HepG2 (cell line): ENCODE measurements at regions not wholly inside any gene's neighbourhood (a gene's known extent, or its start where the extent isn't known, plus 50 kb on each side); places are given as distances from the start of the nearest gene placed in this dataset.

Experiments used
- ATAC-seq: fragments of 200-7000 bp; cut with Tn5 transposase; 3 replicates; pipeline ENCODE4 v1.9.1; 2020; ENCODE audit warnings: mild to moderate bottlenecking, moderate library complexity
- BruUV-seq: library from RNA; stranded (reverse); fragments of 400-500 nt; replicated peaks from 2 replicates; lab custom pipeline; 2021; lab: Mats Ljungman, UMichigan
- CTCF ChIA-PET: fragments of 300-600 bp; formaldehyde crosslinking; extraction: SDS; loops from one replicate; lab custom pipeline; 2021; ENCODE audit warnings: low total read pairs, inconsistent platforms, low intra/inter-chr PET ratio; lab: Yijun Ruan, JAX
- POLR2A ChIA-PET: fragments of 350-600 bp; sonication (Branson Sonifier 250); formaldehyde crosslinking; loops from one replicate; lab custom pipeline; 2020; ENCODE audit warnings: antibody characterized with exemption, inconsistent platforms; lab: Yijun Ruan, JAX
- DNase-seq: peaks from one replicate; pipeline ENCODE4 v3.0.0-alpha.2; 2015; ENCODE audit warnings: low spot score
- FAIRE-seq: peaks from 3 replicates; lab custom pipeline; 2011; peaks lifted over from hg19 to GRCh38; lab: Jason Lieb, UNC
- H2AFZ ChIP-seq: one replicate; pipeline ENCODE4 v1.6.1; 2011; ENCODE audit warnings: low read length, inconsistent platforms
- H3K27ac ChIP-seq: fragments of 300-600 bp; 3 replicates; pipeline ENCODE4 v1.8.0; 2011; ENCODE audit warnings: mixed run types, mild to moderate bottlenecking, mixed read lengths, low read length, inconsistent platforms; ENCODE audit not compliant: insufficient read depth; ENCODE audit errors: extremely low read length
- H3K27me3 ChIP-seq, 2 experiments: fragments of 200-600 bp in 1 of 2; 2 replicates in 1 of 2; 3 replicates in 1 of 2; pipeline versions ENCODE4 v1.6.0 to v1.8.0; 2011; ENCODE audit warnings: low read length in 2 of 2, mild to moderate bottlenecking in 2 of 2, moderate library complexity in 2 of 2, inconsistent platforms in 1 of 2; ENCODE audit not compliant: insufficient read depth in 2 of 2, control insufficient read depth in 1 of 2
- H3K36me3 ChIP-seq, 2 experiments: fragments of 200-600 bp in 1 of 2; replicated peaks in 1 of 2; 2 replicates in 1 of 2; 3 replicates in 1 of 2; pipeline versions ENCODE4 v1.5.1 to v1.8.0; 2011; ENCODE audit warnings: low read length in 2 of 2, inconsistent platforms in 1 of 2; ENCODE audit not compliant: insufficient read depth in 2 of 2, control insufficient read depth in 1 of 2
- H3K4me1 ChIP-seq: 2 replicates; pipeline ENCODE4 v1.5.1; 2012; ENCODE audit warnings: low read length, inconsistent platforms; ENCODE audit not compliant: insufficient read depth
- H3K4me2 ChIP-seq: 2 replicates; pipeline ENCODE4 v1.6.0; 2011; ENCODE audit warnings: low read depth, low read length, inconsistent platforms
- H3K4me3 ChIP-seq, 3 experiments: fragments of 200-600 bp in 1 of 3; sonication (generic), shearing (Covaris generic) in 1 of 3; replicated peaks in 1 of 3; 2 replicates each; pipeline ENCODE4 v1.5.1; 2011 to 2016; ENCODE audit warnings: low read length in 3 of 3, inconsistent platforms in 2 of 3, low read depth in 2 of 3, mild to moderate bottlenecking in 2 of 3, control low read depth in 1 of 3, mixed read lengths in 1 of 3; ENCODE audit not compliant: insufficient read depth in 1 of 3
- H3K79me2 ChIP-seq: one replicate; pipeline ENCODE4 v1.6.1; 2011; ENCODE audit warnings: low read length, inconsistent platforms; ENCODE audit not compliant: insufficient read depth
- H3K9ac ChIP-seq: 2 replicates; pipeline ENCODE4 v1.6.0; 2011; ENCODE audit warnings: mild to moderate bottlenecking, low read depth, low read length, inconsistent platforms; ENCODE audit not compliant: insufficient read depth
- H3K9me3 ChIP-seq: 2 replicates; pipeline ENCODE4 v1.5.1; 2012; ENCODE audit warnings: mild to moderate bottlenecking, low read length
- H4K20me1 ChIP-seq: 2 replicates; pipeline ENCODE4 v1.6.0; 2011; ENCODE audit warnings: inconsistent platforms, mild to moderate bottlenecking, low read length, moderate library complexity; ENCODE audit not compliant: insufficient read depth
- ATF7 ChIP-seq, 2 experiments: fragments of 450-650 bp in 1 of 2; sonication (generic) in 1 of 2; formaldehyde crosslinking in 1 of 2; IDR thresholded peaks; 2 replicates each; pipeline versions ENCODE4 v1.4.0 to v1.6.1; 2016 to 2020; ENCODE audit warnings: antibody characterized with exemption in 1 of 2, mild to moderate bottlenecking in 1 of 2, missing genetic modification reagents in 1 of 2
- BCL6 ChIP-seq: IDR thresholded peaks from 2 replicates; pipeline ENCODE4 v1.6.1; 2016; ENCODE audit warnings: missing genetic modification reagents, missing compliant biosample characterization
- ELF3 ChIP-seq: IDR thresholded peaks from 2 replicates; pipeline ENCODE4 v1.6.1; 2016; ENCODE audit warnings: missing genetic modification reagents, missing compliant biosample characterization
- FOXA3 ChIP-seq: IDR thresholded peaks from 2 replicates; pipeline ENCODE4 v1.6.1; 2016; ENCODE audit warnings: missing genetic modification reagents, missing compliant biosample characterization
- GATAD2A ChIP-seq: IDR thresholded peaks from 2 replicates; pipeline ENCODE4 v1.6.1; 2016
- GFI1 ChIP-seq: sonication (generic); formaldehyde crosslinking; IDR thresholded peaks from 2 replicates; pipeline ENCODE4 v1.5.0; 2020; ENCODE audit warnings: missing genetic modification reagents, mild to moderate bottlenecking, borderline replicate concordance
- GZF1 ChIP-seq: sonication (generic); formaldehyde crosslinking; IDR thresholded peaks from 2 replicates; pipeline ENCODE4 v1.5.1; 2020; ENCODE audit warnings: mild to moderate bottlenecking, missing genetic modification reagents
- HMG20A ChIP-seq: IDR thresholded peaks from 2 replicates; pipeline ENCODE4 v1.6.1; 2016; ENCODE audit warnings: borderline replicate concordance
- KAT8 ChIP-seq: IDR thresholded peaks from 2 replicates; pipeline ENCODE4 v1.6.1; 2016; ENCODE audit warnings: missing genetic modification reagents, missing compliant biosample characterization
- KLF16 ChIP-seq, 2 experiments: sonication (generic) in 1 of 2; formaldehyde crosslinking in 1 of 2; IDR thresholded peaks; 2 replicates each; pipeline versions ENCODE4 v1.6.1 to v1.8.0; 2016 to 2023; ENCODE audit warnings: missing genetic modification reagents in 2 of 2, missing compliant biosample characterization in 1 of 2
- LCORL ChIP-seq, 2 experiments: fragments of 450-650 bp in 1 of 2; sonication (generic) in 1 of 2; formaldehyde crosslinking in 1 of 2; IDR thresholded peaks; 2 replicates each; pipeline versions ENCODE4 v1.5.0 to v1.6.1; 2017 to 2020; ENCODE audit warnings: antibody characterized with exemption in 1 of 2, missing genetic modification reagents in 1 of 2
- NR2F2 ChIP-seq: IDR thresholded peaks from 2 replicates; pipeline ENCODE4 v1.6.1; 2012; ENCODE audit warnings: low read depth, inconsistent platforms, borderline replicate concordance
- POLR2G ChIP-seq: fragments of 200-400 bp; formaldehyde crosslinking; IDR thresholded peaks from 2 replicates; pipeline ENCODE4 v1.6.1; 2018; ENCODE audit warnings: mild to moderate bottlenecking, low read depth, low read length, moderate library complexity
- SOX6 ChIP-seq, 2 experiments: fragments of 450-650 bp in 1 of 2; sonication (generic) in 1 of 2; formaldehyde crosslinking in 1 of 2; IDR thresholded peaks; 2 replicates each; pipeline versions ENCODE4 v1.4.0 to v1.6.1; 2017 to 2020; ENCODE audit warnings: antibody characterized with exemption in 1 of 2, mild to moderate bottlenecking in 1 of 2, missing genetic modification reagents in 1 of 2
- SSRP1 ChIP-seq: IDR thresholded peaks from 2 replicates; pipeline ENCODE4 v1.6.1; 2016; ENCODE audit warnings: control low read depth
- ZNF251 ChIP-seq: sonication (generic); formaldehyde crosslinking; IDR thresholded peaks from 2 replicates; pipeline ENCODE4 v1.9.0; 2021; ENCODE audit warnings: mild to moderate bottlenecking, missing genetic modification reagents
- WGBS: methylation state at CpG from one replicate; pipeline ENCODE4 v1.1.6; 2017; ENCODE audit warnings: low lambda C conversion rate; 5-methylcytosine and 5-hydroxymethylcytosine counted together
- in situ Hi-C: cut with HindIII; loops from 2 replicates; pipeline ENCODE4 v1.10.0; 2017; ENCODE audit warnings: low pct_unique_long_range_greater_than_20kb; ENCODE audit not compliant: extremely low pct_ligation_motif_present
- intact Hi-C: fragments of 100-400 bp; cut with micrococcal nuclease; formaldehyde crosslinking; loops from one replicate; pipeline ENCODE4 v1.10.0; 2022; ENCODE audit not compliant: unreplicated experiment
- TF ChIP-seq, protein P1 (sequence below): IDR thresholded peaks from 2 replicates; pipeline ENCODE4 v1.4.0; 2020; ENCODE audit warnings: mild to moderate bottlenecking, missing genetic modification reagents
- TF ChIP-seq, protein P2 (sequence below), 2 experiments: fragments of 450-650 bp in 1 of 2; sonication (generic) in 1 of 2; formaldehyde crosslinking; IDR thresholded peaks; 2 replicates each; pipeline versions ENCODE4 v1.5.0 to v1.8.0; 2020 to 2022; ENCODE audit warnings: mild to moderate bottlenecking in 1 of 2, missing genetic modification reagents in 1 of 2

DNA sequence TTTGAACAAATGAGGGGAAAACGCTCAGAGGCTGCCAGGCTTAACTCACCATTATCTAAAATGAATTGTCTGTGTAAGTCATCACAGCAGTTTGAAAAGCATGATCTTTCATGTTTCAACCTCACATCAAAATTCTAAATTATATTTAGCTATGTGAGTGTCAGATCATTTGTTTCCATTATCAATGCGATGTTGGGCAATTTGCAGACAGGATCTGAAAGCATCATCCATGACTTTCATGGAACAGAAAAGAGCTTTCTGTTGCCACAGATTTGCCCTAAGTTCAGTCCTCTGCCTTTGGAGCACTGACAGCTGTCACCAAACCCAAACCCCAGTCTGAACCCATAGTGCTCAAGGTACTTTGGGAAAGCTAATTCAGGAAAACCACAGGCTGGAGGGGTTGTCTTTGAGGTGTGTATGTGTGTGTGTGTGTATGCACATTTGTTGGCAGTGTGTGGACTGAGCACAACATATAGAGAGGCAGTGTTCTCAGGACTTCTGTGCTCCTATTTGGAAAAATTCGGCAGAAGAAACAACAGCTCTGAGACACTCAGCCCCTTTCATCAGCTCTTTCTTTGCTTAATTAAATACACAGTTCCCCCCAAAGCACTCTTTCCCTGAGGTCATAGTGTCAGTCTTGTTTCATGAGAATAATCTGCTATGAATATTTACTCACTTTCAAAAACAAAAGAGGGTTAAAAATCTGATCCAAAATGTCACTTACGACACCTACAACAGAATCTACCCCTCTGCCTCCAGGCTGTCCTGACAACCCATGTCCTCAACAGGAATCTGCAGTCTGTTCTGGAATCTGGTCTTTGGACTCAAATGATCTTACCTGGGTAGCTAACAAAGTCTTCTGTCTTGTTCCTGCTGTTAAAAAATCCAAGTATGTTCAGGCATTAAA, 188.5 kb upstream of the KLF14 start:
- intact Hi-C loops (no loop called here), in situ Hi-C loops (no loop called here)
- Histone ChIP-seq H4K20me1 (peaks cover 4% of the 10 kb centered on the region; the same call in 1 of the 2 replicates), H3K27ac (peak overlapping the region; percentile 78), H3K4me2 (peak overlapping the region; percentile 61), H2AFZ (no peak overlapping the region), H3K9ac (peak overlapping the region; percentile 37; the same call in 1 of the 2 replicates), H3K4me3 (peak overlapping the region in 1 of 3 experiments; percentile 21; a peak in 1 of 6 replicates), H3K27me3 (no peaks in the 10 kb centered on the region), H3K79me2 (peaks cover 89% of the 10 kb centered on the region), H3K9me3 (no peaks in the 10 kb centered on the region), H3K4me1 (peaks cover 98% of the 10 kb centered on the region), H3K36me3 (peaks cover 5 to 24% of the 10 kb centered on the region in 2 experiments)
- ChIA-PET POLR2A (interaction anchor here (0.8 to 2.0 kb wide), 7 partner anchors 9 to 37 kb away, joined by 3 to 11 read pairs (median 7); no protein-coding TSS in a partner anchor), CTCF (no interaction called here)
- no TSS peak for BruUV-seq
- ATAC-seq: peak; percentile 32
- WGBS: 50% methylated on average over 4 of the region's 4 CpGs
- peak; percentile 65 for FAIRE-seq
- peak; percentile 83 for DNase-seq
- no peak for TF ChIP-seq ZNF251 (CRISPR knock-in tag)
- peak; percentile 68 for TF ChIP-seq GFI1 (CRISPR knock-in tag)
- TF ChIP-seq GZF1 (CRISPR knock-in tag): peak; percentile 94; the same call in 1 of the 2 replicates
- no peak for TF ChIP-seq SOX6 (IDR thresholded peaks at IDR 0.05)
- peak; percentile 46; the same call in 1 of the 2 replicates for TF ChIP-seq SOX6 (CRISPR knock-in tag; IDR thresholded peaks at IDR 0.05)
- 0 out of 4 replicates have a peak, but pooled peaks of 1 of the 2 experiments have one; percentile 16 for TF ChIP-seq KLF16 (CRISPR knock-in tag; IDR thresholded peaks at IDR 0.05)
- peak; percentile 37; the same call in 1 of the 2 replicates for TF ChIP-seq POLR2G
- TF ChIP-seq, protein P1, sequence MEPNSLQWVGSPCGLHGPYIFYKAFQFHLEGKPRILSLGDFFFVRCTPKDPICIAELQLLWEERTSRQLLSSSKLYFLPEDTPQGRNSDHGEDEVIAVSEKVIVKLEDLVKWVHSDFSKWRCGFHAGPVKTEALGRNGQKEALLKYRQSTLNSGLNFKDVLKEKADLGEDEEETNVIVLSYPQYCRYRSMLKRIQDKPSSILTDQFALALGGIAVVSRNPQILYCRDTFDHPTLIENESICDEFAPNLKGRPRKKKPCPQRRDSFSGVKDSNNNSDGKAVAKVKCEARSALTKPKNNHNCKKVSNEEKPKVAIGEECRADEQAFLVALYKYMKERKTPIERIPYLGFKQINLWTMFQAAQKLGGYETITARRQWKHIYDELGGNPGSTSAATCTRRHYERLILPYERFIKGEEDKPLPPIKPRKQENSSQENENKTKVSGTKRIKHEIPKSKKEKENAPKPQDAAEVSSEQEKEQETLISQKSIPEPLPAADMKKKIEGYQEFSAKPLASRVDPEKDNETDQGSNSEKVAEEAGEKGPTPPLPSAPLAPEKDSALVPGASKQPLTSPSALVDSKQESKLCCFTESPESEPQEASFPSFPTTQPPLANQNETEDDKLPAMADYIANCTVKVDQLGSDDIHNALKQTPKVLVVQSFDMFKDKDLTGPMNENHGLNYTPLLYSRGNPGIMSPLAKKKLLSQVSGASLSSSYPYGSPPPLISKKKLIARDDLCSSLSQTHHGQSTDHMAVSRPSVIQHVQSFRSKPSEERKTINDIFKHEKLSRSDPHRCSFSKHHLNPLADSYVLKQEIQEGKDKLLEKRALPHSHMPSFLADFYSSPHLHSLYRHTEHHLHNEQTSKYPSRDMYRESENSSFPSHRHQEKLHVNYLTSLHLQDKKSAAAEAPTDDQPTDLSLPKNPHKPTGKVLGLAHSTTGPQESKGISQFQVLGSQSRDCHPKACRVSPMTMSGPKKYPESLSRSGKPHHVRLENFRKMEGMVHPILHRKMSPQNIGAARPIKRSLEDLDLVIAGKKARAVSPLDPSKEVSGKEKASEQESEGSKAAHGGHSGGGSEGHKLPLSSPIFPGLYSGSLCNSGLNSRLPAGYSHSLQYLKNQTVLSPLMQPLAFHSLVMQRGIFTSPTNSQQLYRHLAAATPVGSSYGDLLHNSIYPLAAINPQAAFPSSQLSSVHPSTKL (CRISPR knock-in tag): peak; percentile 64
- TF ChIP-seq HMG20A (CRISPR knock-in tag): 0 out of 2 replicates have a peak, but pooled peaks have one; percentile 41
- TF ChIP-seq, protein P2, sequence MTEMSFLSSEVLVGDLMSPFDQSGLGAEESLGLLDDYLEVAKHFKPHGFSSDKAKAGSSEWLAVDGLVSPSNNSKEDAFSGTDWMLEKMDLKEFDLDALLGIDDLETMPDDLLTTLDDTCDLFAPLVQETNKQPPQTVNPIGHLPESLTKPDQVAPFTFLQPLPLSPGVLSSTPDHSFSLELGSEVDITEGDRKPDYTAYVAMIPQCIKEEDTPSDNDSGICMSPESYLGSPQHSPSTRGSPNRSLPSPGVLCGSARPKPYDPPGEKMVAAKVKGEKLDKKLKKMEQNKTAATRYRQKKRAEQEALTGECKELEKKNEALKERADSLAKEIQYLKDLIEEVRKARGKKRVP (CRISPR knock-in tag; IDR thresholded peaks at IDR 0.05): 0 out of 4 replicates have a peak, but pooled peaks of 1 of the 2 experiments have one; percentile 43
- no peak for TF ChIP-seq LCORL (IDR thresholded peaks at IDR 0.05)
- no peak; the same call in 1 of the 2 replicates for TF ChIP-seq LCORL (CRISPR knock-in tag; IDR thresholded peaks at IDR 0.05)
- peak; percentile 46; the same call in 1 of the 2 replicates for TF ChIP-seq NR2F2
- TF ChIP-seq SSRP1: peak; percentile 70; the same call in 1 of the 2 replicates
- TF ChIP-seq KAT8: 0 out of 2 replicates have a peak, but pooled peaks have one; percentile 19
- peak; percentile 36 for TF ChIP-seq ELF3 (CRISPR knock-in tag)
- TF ChIP-seq FOXA3 (CRISPR knock-in tag): peak; percentile 29; the same call in 1 of the 2 replicates
- TF ChIP-seq BCL6 (CRISPR knock-in tag): 0 out of 2 replicates have a peak, but pooled peaks have one; percentile 38
- peak; percentile 64; the same call in 1 of the 2 replicates for TF ChIP-seq GATAD2A (CRISPR knock-in tag)
- TF ChIP-seq ATF7 (IDR thresholded peaks at IDR 0.05): no peak
- TF ChIP-seq ATF7 (CRISPR knock-in tag; IDR thresholded peaks at IDR 0.05): no peak
